ENCODE measurements at regions not wholly inside any gene's neighbourhood (a gene's known extent, or its start where the extent isn't known, plus 50 kb on each side); places are given as distances from the start of the nearest gene placed in this dataset.

- no peak overlapping the region for H3K27ac ChIP-seq (ENCODE audit: low read depth in 1 of 2, low read length in 2 of 2)
- H3K36me3 ChIP-seq (ENCODE audit: control insufficient read depth in 1 of 2, insufficient read depth in 2 of 2, low read length in 1 of 2), result peaks cover 0 to 1% of the 10 kb centered on the region in 2 donors
- WGBS, 2 donors, result 61 to 75% methylated on average over 4 of the region's 4 CpGs
- no peak for ATAC-seq (ENCODE audit: low FRiP score)
- no peaks in the 10 kb centered on the region for H3K4me1 ChIP-seq (ENCODE audit: control insufficient read depth in 1 of 2, insufficient read depth in 2 of 2, low read length in 2 of 2)
- no peak overlapping the region for H3K4me3 ChIP-seq (ENCODE audit: low read length in 2 of 2)
- no peaks in the 10 kb centered on the region for H3K9me3 ChIP-seq (ENCODE audit: control insufficient read depth, low read length)
- no peak for DNase-seq
- H3K27me3 ChIP-seq (ENCODE audit: control insufficient read depth in 1 of 2, insufficient read depth in 2 of 2, low read length in 1 of 2), result no peaks in the 10 kb centered on the region
- intact Hi-C loops (cut with DNase I), result no loop called here
Measured at GRCh38 chr15:96262097-96262496, 68.4 kb upstream of the NR2F2 start.

GRCh38 chr15:96262549-96263489 is 67.7 kb upstream of the NR2F2 start:
- no peak for DNase-seq
- H3K36me3 ChIP-seq (ENCODE audit: control insufficient read depth in 1 of 2, insufficient read depth in 2 of 2, low read length in 1 of 2), result peaks cover 0 to 1% of the 10 kb centered on the region in 2 donors
- no peaks in the 10 kb centered on the region for H3K9me3 ChIP-seq (ENCODE audit: control insufficient read depth, low read length)
- no peak for ATAC-seq (ENCODE audit: low FRiP score)
- H3K4me1 ChIP-seq (ENCODE audit: control insufficient read depth in 1 of 2, insufficient read depth in 2 of 2, low read length in 2 of 2), result no peaks in the 10 kb centered on the region
- no peaks in the 10 kb centered on the region for H3K27me3 ChIP-seq (ENCODE audit: control insufficient read depth in 1 of 2, insufficient read depth in 2 of 2, low read length in 1 of 2)
- H3K4me3 ChIP-seq (ENCODE audit: low read length in 2 of 2), result no peak overlapping the region
- WGBS, 2 donors, result 93 to 94% methylated on average over 10 of the region's 10 CpGs
- H3K27ac ChIP-seq (ENCODE audit: low read depth in 1 of 2, low read length in 2 of 2), result no peak overlapping the region
- intact Hi-C loops (cut with DNase I), result no loop called here

- no peak for DNase-seq
- no peak overlapping the region for H3K27ac ChIP-seq (ENCODE audit: low read depth in 1 of 2, low read length in 2 of 2)
Measured at GRCh38 chr15:96264351-96264798, 66.1 kb upstream of the NR2F2 start.

GRCh38 chr15:96264801-96265515 is 65.5 kb upstream of the NR2F2 start:
- Histone ChIP-seq H3K9me3 (ENCODE audit: control insufficient read depth, low read length) (no peaks in the 10 kb centered on the region), H3K36me3 (ENCODE audit: control insufficient read depth in 1 of 2, insufficient read depth in 2 of 2, low read length in 1 of 2) (peaks cover 0 to 2% of the 10 kb centered on the region in 2 donors), H3K4me3 (ENCODE audit: low read length in 2 of 2) (no peak overlapping the region), H3K27me3 (ENCODE audit: control insufficient read depth in 1 of 2, insufficient read depth in 2 of 2, low read length in 1 of 2) (no peaks in the 10 kb centered on the region), H3K4me1 (ENCODE audit: control insufficient read depth in 1 of 2, insufficient read depth in 2 of 2, low read length in 2 of 2) (no peaks in the 10 kb centered on the region), H3K27ac (ENCODE audit: low read depth in 1 of 2, low read length in 2 of 2) (no peak overlapping the region)
- no peak for DNase-seq
- WGBS, 2 donors, result 59 to 66% methylated on average over 8 of the region's 8 CpGs
- no peak for ATAC-seq (ENCODE audit: low FRiP score)
- intact Hi-C loops (cut with DNase I), result no loop called here

More at GRCh38 chr15:96264351-96264798, 66.1 kb upstream of the NR2F2 start:
- intact Hi-C loops (cut with DNase I), result no loop called here
- H3K27me3 ChIP-seq (ENCODE audit: control insufficient read depth in 1 of 2, insufficient read depth in 2 of 2, low read length in 1 of 2), result no peaks in the 10 kb centered on the region
- 79 to 87% methylated on average over 1 of the region's 1 CpG for WGBS, 2 donors
- no peaks in the 10 kb centered on the region for H3K4me1 ChIP-seq (ENCODE audit: control insufficient read depth in 1 of 2, insufficient read depth in 2 of 2, low read length in 2 of 2)
- H3K36me3 ChIP-seq (ENCODE audit: control insufficient read depth in 1 of 2, insufficient read depth in 2 of 2, low read length in 1 of 2), result peaks cover 0 to 2% of the 10 kb centered on the region in 2 donors
- no peak overlapping the region for H3K4me3 ChIP-seq (ENCODE audit: low read length in 2 of 2)
- peak; percentile 15 for ATAC-seq (ENCODE audit: low FRiP score)
- H3K9me3 ChIP-seq (ENCODE audit: control insufficient read depth, low read length), result no peaks in the 10 kb centered on the region

GRCh38 chr15:96266456-96266855 is 64.0 kb upstream of the NR2F2 start:
- 92 to 93% methylated on average over 5 of the region's 5 CpGs for WGBS, 2 donors
- Histone ChIP-seq H3K4me3 (ENCODE audit: low read length in 2 of 2) (no peak overlapping the region), H3K36me3 (ENCODE audit: control insufficient read depth in 1 of 2, insufficient read depth in 2 of 2, low read length in 1 of 2) (peaks cover 0 to 2% of the 10 kb centered on the region in 2 donors), H3K4me1 (ENCODE audit: control insufficient read depth in 1 of 2, insufficient read depth in 2 of 2, low read length in 2 of 2) (no peaks in the 10 kb centered on the region), H3K9me3 (ENCODE audit: control insufficient read depth, low read length) (no peaks in the 10 kb centered on the region), H3K27me3 (ENCODE audit: control insufficient read depth in 1 of 2, insufficient read depth in 2 of 2, low read length in 1 of 2) (no peaks in the 10 kb centered on the region), H3K27ac (ENCODE audit: low read depth in 1 of 2, low read length in 2 of 2) (no peak overlapping the region)
- intact Hi-C loops (cut with DNase I), result no loop called here
- DNase-seq (no peak), ATAC-seq (ENCODE audit: low FRiP score) (no peak)

- H3K4me1 ChIP-seq (ENCODE audit: control insufficient read depth in 1 of 2, insufficient read depth in 2 of 2, low read length in 2 of 2), result no peaks in the 10 kb centered on the region
- DNase-seq (no peak), ATAC-seq (ENCODE audit: low FRiP score) (no peak)
- no peaks in the 10 kb centered on the region for H3K27me3 ChIP-seq (ENCODE audit: control insufficient read depth in 1 of 2, insufficient read depth in 2 of 2, low read length in 1 of 2)
- 82 to 95% methylated on average over 4 of the region's 4 CpGs for WGBS, 2 donors
- H3K36me3 ChIP-seq (ENCODE audit: control insufficient read depth in 1 of 2, insufficient read depth in 2 of 2, low read length in 1 of 2), result peaks cover 0 to 4% of the 10 kb centered on the region in 2 donors
- H3K4me3 ChIP-seq (ENCODE audit: low read length in 2 of 2), result no peak overlapping the region
- H3K27ac ChIP-seq (ENCODE audit: low read depth in 1 of 2, low read length in 2 of 2), result no peak overlapping the region
- H3K9me3 ChIP-seq (ENCODE audit: control insufficient read depth, low read length), result no peaks in the 10 kb centered on the region
- intact Hi-C loops (cut with DNase I), result no loop called here
Measured at GRCh38 chr15:96267463-96267862, 63.0 kb upstream of the NR2F2 start.

- Histone ChIP-seq H3K4me1 (ENCODE audit: control insufficient read depth in 1 of 2, insufficient read depth in 2 of 2, low read length in 2 of 2) (no peaks in the 10 kb centered on the region), H3K36me3 (ENCODE audit: control insufficient read depth in 1 of 2, insufficient read depth in 2 of 2, low read length in 1 of 2) (peaks cover 0 to 4% of the 10 kb centered on the region in 2 donors), H3K27ac (ENCODE audit: low read depth in 1 of 2, low read length in 2 of 2) (no peak overlapping the region), H3K27me3 (ENCODE audit: control insufficient read depth in 1 of 2, insufficient read depth in 2 of 2, low read length in 1 of 2) (no peaks in the 10 kb centered on the region), H3K4me3 (ENCODE audit: low read length in 2 of 2) (no peak overlapping the region), H3K9me3 (ENCODE audit: control insufficient read depth, low read length) (no peaks in the 10 kb centered on the region)
- DNase-seq (no peak), ATAC-seq (ENCODE audit: low FRiP score) (no peak)
- intact Hi-C loops (cut with DNase I), result no loop called here
- 78% methylated on average over 14 of the region's 14 CpGs for WGBS, 2 donors
Measured at GRCh38 chr15:96268442-96269204, 61.9 kb upstream of the NR2F2 start.

GRCh38 chr15:96270581-96271172 is 59.8 kb upstream of the NR2F2 start:
- H3K9me3 ChIP-seq (ENCODE audit: control insufficient read depth, low read length), result no peaks in the 10 kb centered on the region
- 81 to 84% methylated on average over 6 of the region's 6 CpGs for WGBS, 2 donors
- no peak overlapping the region for H3K27ac ChIP-seq (ENCODE audit: low read depth in 1 of 2, low read length in 2 of 2)
- H3K4me3 ChIP-seq (ENCODE audit: low read length in 2 of 2), result no peak overlapping the region
- no peak for ATAC-seq (ENCODE audit: low FRiP score)
- no peaks in the 10 kb centered on the region for H3K4me1 ChIP-seq (ENCODE audit: control insufficient read depth in 1 of 2, insufficient read depth in 2 of 2, low read length in 2 of 2)
- H3K27me3 ChIP-seq (ENCODE audit: control insufficient read depth in 1 of 2, insufficient read depth in 2 of 2, low read length in 1 of 2), result no peaks in the 10 kb centered on the region
- intact Hi-C loops (cut with DNase I), result no loop called here
- peaks cover 0 to 4% of the 10 kb centered on the region in 2 donors for H3K36me3 ChIP-seq (ENCODE audit: control insufficient read depth in 1 of 2, insufficient read depth in 2 of 2, low read length in 1 of 2)
- no peak for DNase-seq

All from aorta (tissue), 5 donors.